ENCODE measurements at regions not wholly inside any gene's neighbourhood (a gene's known extent, or its start where the extent isn't known, plus 50 kb on each side); places are given as distances from the start of the nearest gene placed in this dataset.

- no peak for DNase-seq (ENCODE audit: low read depth in 2 of 2)
Measured at GRCh38 chr9:79135681-79136415, 435.9 kb upstream of the TLE4 start.

- no peak for DNase-seq (ENCODE audit: low read depth in 2 of 2)
Measured at GRCh38 chr9:79140751-79141150, 431.0 kb upstream of the TLE4 start.

GRCh38 chr9:79143211-79143610, 428.6 kb upstream of the TLE4 start:
- no peak for DNase-seq (ENCODE audit: low read depth in 2 of 2)

GRCh38 chr9:79145442-79145841, 426.3 kb upstream of the TLE4 start:
- DNase-seq (ENCODE audit: low read depth in 2 of 2), result no peak

- no peak for DNase-seq (ENCODE audit: low read depth in 2 of 2)
Measured at GRCh38 chr9:79149585-79149984, 422.2 kb upstream of the TLE4 start.

- DNase-seq (ENCODE audit: low read depth in 2 of 2), result no peak
Measured at GRCh38 chr9:79151791-79152190, 420.0 kb upstream of the TLE4 start.

GRCh38 chr9:79152306-79152705, 419.5 kb upstream of the TLE4 start:
- DNase-seq (ENCODE audit: low read depth in 2 of 2), result no peak

- DNase-seq (ENCODE audit: low read depth in 2 of 2), result no peak
Measured at GRCh38 chr9:79154806-79155205, 417.0 kb upstream of the TLE4 start.

GRCh38 chr9:79155308-79155707, 416.5 kb upstream of the TLE4 start:
- no peak for DNase-seq (ENCODE audit: low read depth in 2 of 2)

GRCh38 chr9:79163544-79163943, 408.2 kb upstream of the TLE4 start:
- DNase-seq (ENCODE audit: low read depth in 2 of 2), result no peak

GRCh38 chr9:79164406-79164805, 407.4 kb upstream of the TLE4 start:
- no peak for DNase-seq (ENCODE audit: low read depth in 2 of 2)

- no peak for DNase-seq (ENCODE audit: low read depth in 2 of 2)
Measured at GRCh38 chr9:79165020-79165780, 406.6 kb upstream of the TLE4 start.

- DNase-seq (ENCODE audit: low read depth in 2 of 2), result no peak
Measured at GRCh38 chr9:79166005-79166404, 405.8 kb upstream of the TLE4 start.

- no peak for DNase-seq (ENCODE audit: low read depth in 2 of 2)
Measured at GRCh38 chr9:79170643-79171042, 401.1 kb upstream of the TLE4 start.

- no peak for DNase-seq (ENCODE audit: low read depth in 2 of 2)
Measured at GRCh38 chr9:79173932-79174331, 397.8 kb upstream of the TLE4 start.

GRCh38 chr9:79176014-79176697, 395.6 kb upstream of the TLE4 start:
- no peak for DNase-seq (ENCODE audit: low read depth in 2 of 2)

- no peak for DNase-seq (ENCODE audit: low read depth in 2 of 2)
Measured at GRCh38 chr9:79184831-79185230, 386.9 kb upstream of the TLE4 start.

GRCh38 chr9:79185866-79186265, 385.9 kb upstream of the TLE4 start:
- DNase-seq (ENCODE audit: low read depth in 2 of 2), result no peak

- DNase-seq (ENCODE audit: low read depth in 2 of 2), result no peak
Measured at GRCh38 chr9:79189511-79189924, 382.2 kb upstream of the TLE4 start.

- no peak for DNase-seq (ENCODE audit: low read depth in 2 of 2)
Measured at GRCh38 chr9:79193001-79193400, 378.8 kb upstream of the TLE4 start.

GRCh38 chr9:79193501-79194223, 378.1 kb upstream of the TLE4 start:
- DNase-seq (ENCODE audit: low read depth in 2 of 2), result no peak

GRCh38 chr9:79195879-79196278, 375.9 kb upstream of the TLE4 start:
- no peak for DNase-seq (ENCODE audit: low read depth in 2 of 2)
